Mucosa of descending colon (tissue), 3 donors: ENCODE measurements at regions not wholly inside any gene's neighbourhood (a gene's known extent, or its start where the extent isn't known, plus 50 kb on each side); places are given as distances from the start of the nearest gene placed in this dataset.

ENCODE experiments used
- ATAC-seq: fragments of 200-7000 bp; cut with Tn5 transposase; one replicate; pipeline ENCODE4 v1.9.1; 2020; ENCODE audit warnings: mild to moderate bottlenecking, moderate library complexity
- DNase-seq, 3 donors: peaks; one replicate each; pipeline ENCODE4 v3.0.0-alpha.2; 2020
- H3K36me3 ChIP-seq: fragments of 200-600 bp; one replicate; pipeline ENCODE4 v1.8.0; 2021; ENCODE audit warnings: low read depth, mild to moderate bottlenecking
- H3K4me1 ChIP-seq: fragments of 200-600 bp; one replicate; pipeline ENCODE4 v1.8.0; 2021; ENCODE audit warnings: low read depth, mild to moderate bottlenecking
- H3K4me3 ChIP-seq: fragments of 200-600 bp; one replicate; pipeline ENCODE4 v1.8.0; 2021; ENCODE audit warnings: mild to moderate bottlenecking
- H3K9me3 ChIP-seq: fragments of 200-600 bp; one replicate; pipeline ENCODE4 v1.8.0; 2021; ENCODE audit warnings: mild to moderate bottlenecking
- intact Hi-C, 2 donors: fragments of 100-400 bp; cut with DNase I in 1 of 2; cut with micrococcal nuclease in 1 of 2; formaldehyde crosslinking; loops; one replicate each; pipeline versions ENCODE4 v1.11.0 to v1.11.1; 2022; cut with DNase I, micrococcal nuclease
- TF ChIP-seq, protein P1 (sequence below): fragments of 200-600 bp; IDR thresholded peaks from one replicate; pipeline ENCODE4 v1.8.0; 2022; ENCODE audit warnings: antibody characterized with exemption, mild to moderate bottlenecking
- donor health status: DM: no; HTN: no; CAD: no; lungs with moderate emphysema.
- donor health status: DM: no; HTN: no; CAD: no.
- donor health status: DM: no; HTN: yes; CAD: no.

GRCh38 chr7:67754651-67755050 lies 758.0 kb downstream of the TYW1 start:
- Histone ChIP-seq H3K4me3 (no peak overlapping the region), H3K36me3 (no peaks in the 10 kb centered on the region), H3K9me3 (peaks cover 35% of the 10 kb centered on the region), H3K4me1 (no peaks in the 10 kb centered on the region)
- TF ChIP-seq, protein P1, sequence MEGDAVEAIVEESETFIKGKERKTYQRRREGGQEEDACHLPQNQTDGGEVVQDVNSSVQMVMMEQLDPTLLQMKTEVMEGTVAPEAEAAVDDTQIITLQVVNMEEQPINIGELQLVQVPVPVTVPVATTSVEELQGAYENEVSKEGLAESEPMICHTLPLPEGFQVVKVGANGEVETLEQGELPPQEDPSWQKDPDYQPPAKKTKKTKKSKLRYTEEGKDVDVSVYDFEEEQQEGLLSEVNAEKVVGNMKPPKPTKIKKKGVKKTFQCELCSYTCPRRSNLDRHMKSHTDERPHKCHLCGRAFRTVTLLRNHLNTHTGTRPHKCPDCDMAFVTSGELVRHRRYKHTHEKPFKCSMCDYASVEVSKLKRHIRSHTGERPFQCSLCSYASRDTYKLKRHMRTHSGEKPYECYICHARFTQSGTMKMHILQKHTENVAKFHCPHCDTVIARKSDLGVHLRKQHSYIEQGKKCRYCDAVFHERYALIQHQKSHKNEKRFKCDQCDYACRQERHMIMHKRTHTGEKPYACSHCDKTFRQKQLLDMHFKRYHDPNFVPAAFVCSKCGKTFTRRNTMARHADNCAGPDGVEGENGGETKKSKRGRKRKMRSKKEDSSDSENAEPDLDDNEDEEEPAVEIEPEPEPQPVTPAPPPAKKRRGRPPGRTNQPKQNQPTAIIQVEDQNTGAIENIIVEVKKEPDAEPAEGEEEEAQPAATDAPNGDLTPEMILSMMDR = no peak
- ATAC-seq (no peak), DNase-seq (no peak)
- intact Hi-C loops = no loop called here

- Histone ChIP-seq H3K4me1 (no peaks in the 10 kb centered on the region), H3K4me3 (no peak overlapping the region), H3K9me3 (peaks cover 26% of the 10 kb centered on the region), H3K36me3 (no peaks in the 10 kb centered on the region)
- intact Hi-C loops = no loop called here
- TF ChIP-seq, protein P1 = no peak
- ATAC-seq (no peak), DNase-seq (no peak)
Measured at GRCh38 chr7:67758551-67758950, 761.9 kb downstream of the TYW1 start.

GRCh38 chr7:67760971-67761370 lies 764.3 kb downstream of the TYW1 start:
- intact Hi-C loops = no loop called here
- Histone ChIP-seq H3K36me3 (no peaks in the 10 kb centered on the region), H3K4me1 (no peaks in the 10 kb centered on the region), H3K4me3 (no peak overlapping the region), H3K9me3 (peaks cover 34% of the 10 kb centered on the region)
- TF ChIP-seq, protein P1 = no peak
- DNase-seq = no peak
- no peak for ATAC-seq

DNA sequence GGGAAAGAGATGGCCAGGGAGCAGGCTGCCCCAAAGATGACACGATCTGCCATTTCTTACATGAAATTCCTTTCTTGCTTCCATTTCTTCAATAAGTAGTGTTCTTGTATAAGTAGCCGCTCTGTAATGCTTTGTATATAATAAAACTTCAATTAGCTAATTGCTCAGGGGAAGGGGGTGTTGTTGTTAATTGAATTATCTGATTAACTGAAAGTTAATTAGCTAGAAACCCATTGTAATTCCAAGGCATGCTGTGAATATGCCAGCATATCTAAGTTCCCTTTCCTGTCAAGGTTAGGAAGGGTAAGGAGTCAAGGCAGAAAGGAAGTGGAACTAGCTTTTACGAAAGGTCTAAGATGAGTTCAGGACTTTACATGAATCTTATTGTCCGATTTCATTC lies 765.9 kb downstream of the TYW1 start:
- DNase-seq (no peak), ATAC-seq (no peak)
- intact Hi-C loops = no loop called here
- Histone ChIP-seq H3K4me1 (no peaks in the 10 kb centered on the region), H3K36me3 (no peaks in the 10 kb centered on the region), H3K9me3 (peaks cover 40% of the 10 kb centered on the region), H3K4me3 (no peak overlapping the region)
- TF ChIP-seq, protein P1 = no peak

- H3K4me3 ChIP-seq = no peak overlapping the region
- H3K36me3 ChIP-seq = no peaks in the 10 kb centered on the region
- ATAC-seq = no peak
- no peak for DNase-seq
- H3K4me1 ChIP-seq = no peaks in the 10 kb centered on the region
- TF ChIP-seq, protein P1 = no peak
- intact Hi-C loops = no loop called here
- peaks cover 50% of the 10 kb centered on the region for H3K9me3 ChIP-seq
Measured at GRCh38 chr7:67764289-67764688, 767.7 kb downstream of the TYW1 start.

GRCh38 chr7:67765481-67766175 lies 769.0 kb downstream of the TYW1 start:
- TF ChIP-seq, protein P1 = no peak
- no peak overlapping the region for H3K4me3 ChIP-seq
- DNase-seq (no peak), ATAC-seq (no peak)
- peaks cover 49% of the 10 kb centered on the region for H3K9me3 ChIP-seq
- H3K36me3 ChIP-seq = no peaks in the 10 kb centered on the region
- no peaks in the 10 kb centered on the region for H3K4me1 ChIP-seq
- intact Hi-C loops = no loop called here
